ENCODE measurements at regions not wholly inside any gene's neighbourhood (a gene's known extent, or its start where the extent isn't known, plus 50 kb on each side); places are given as distances from the start of the nearest gene placed in this dataset.

DNA sequence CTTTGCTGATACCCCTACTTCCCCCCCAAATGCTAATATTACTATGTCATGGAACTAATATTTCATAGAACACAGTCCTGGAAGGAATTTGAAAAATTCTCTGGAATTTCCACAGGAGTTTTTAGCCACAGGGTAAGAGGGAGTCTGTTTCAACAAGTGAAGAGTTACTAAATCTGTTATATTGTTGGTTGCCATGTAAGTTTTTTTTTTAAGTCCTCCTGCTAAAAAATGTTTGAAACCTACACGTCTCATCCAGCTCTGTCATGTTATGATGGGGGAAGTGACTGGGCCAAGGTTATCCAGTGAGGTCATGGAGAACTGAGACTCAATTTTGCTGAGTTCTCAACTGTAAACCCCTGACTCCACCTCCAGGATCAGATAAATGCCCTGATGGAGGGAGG lies 60.8 kb upstream of the USP24 start:
- Histone ChIP-seq H3K27me3 (no peaks in the 10 kb centered on the region), H3K4me3 (no peak overlapping the region), H3K4me1 (peaks cover 0 to 16% of the 10 kb centered on the region in 2 donors), H3K36me3 (no peaks in the 10 kb centered on the region), H3K9me3 (no peaks in the 10 kb centered on the region), H3K27ac (peak overlapping the region in 1 of 2 donors; percentile 0)
- no peak for DNase-seq (ENCODE audit: low spot score)
- TF ChIP-seq, protein P1, sequence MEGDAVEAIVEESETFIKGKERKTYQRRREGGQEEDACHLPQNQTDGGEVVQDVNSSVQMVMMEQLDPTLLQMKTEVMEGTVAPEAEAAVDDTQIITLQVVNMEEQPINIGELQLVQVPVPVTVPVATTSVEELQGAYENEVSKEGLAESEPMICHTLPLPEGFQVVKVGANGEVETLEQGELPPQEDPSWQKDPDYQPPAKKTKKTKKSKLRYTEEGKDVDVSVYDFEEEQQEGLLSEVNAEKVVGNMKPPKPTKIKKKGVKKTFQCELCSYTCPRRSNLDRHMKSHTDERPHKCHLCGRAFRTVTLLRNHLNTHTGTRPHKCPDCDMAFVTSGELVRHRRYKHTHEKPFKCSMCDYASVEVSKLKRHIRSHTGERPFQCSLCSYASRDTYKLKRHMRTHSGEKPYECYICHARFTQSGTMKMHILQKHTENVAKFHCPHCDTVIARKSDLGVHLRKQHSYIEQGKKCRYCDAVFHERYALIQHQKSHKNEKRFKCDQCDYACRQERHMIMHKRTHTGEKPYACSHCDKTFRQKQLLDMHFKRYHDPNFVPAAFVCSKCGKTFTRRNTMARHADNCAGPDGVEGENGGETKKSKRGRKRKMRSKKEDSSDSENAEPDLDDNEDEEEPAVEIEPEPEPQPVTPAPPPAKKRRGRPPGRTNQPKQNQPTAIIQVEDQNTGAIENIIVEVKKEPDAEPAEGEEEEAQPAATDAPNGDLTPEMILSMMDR (IDR thresholded peaks at IDR 0.05), result no peak

DNA sequence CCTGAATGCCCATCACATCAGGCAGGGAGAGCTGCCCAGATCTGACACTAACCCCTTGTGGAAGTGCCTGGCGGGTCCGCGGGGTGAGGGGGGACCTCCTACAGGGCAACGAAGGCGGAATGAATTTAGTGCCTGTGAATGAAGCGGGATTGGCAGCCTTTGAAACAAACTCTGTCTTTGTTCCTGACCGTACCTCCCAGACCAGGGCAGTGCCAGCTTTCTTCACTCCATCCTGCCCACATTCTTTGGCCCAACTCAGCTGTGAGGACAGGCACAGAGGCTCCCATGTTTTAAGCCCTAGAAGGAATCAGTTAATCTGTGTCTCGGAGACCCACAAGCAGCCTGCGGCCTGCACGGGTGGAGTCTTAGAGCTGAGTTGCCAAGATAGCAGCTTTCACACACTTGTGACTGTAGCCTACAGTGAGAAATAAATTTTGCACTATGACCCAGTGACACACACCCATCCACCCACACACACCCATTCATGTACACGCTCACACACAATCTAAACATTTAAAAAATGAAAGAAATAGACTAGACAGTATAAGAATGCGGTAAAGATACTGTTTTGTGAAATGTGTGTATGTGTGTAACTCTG lies 60.1 kb upstream of the USP24 start:
- Histone ChIP-seq H3K9me3 (no peaks in the 10 kb centered on the region), H3K36me3 (no peaks in the 10 kb centered on the region), H3K27me3 (no peaks in the 10 kb centered on the region), H3K27ac (no peak overlapping the region), H3K4me3 (no peak overlapping the region), H3K4me1 (peaks cover 0 to 16% of the 10 kb centered on the region in 2 donors)
- TF ChIP-seq, protein P1 (IDR thresholded peaks at IDR 0.05), result no peak
- no peak for DNase-seq (ENCODE audit: low spot score)

DNA sequence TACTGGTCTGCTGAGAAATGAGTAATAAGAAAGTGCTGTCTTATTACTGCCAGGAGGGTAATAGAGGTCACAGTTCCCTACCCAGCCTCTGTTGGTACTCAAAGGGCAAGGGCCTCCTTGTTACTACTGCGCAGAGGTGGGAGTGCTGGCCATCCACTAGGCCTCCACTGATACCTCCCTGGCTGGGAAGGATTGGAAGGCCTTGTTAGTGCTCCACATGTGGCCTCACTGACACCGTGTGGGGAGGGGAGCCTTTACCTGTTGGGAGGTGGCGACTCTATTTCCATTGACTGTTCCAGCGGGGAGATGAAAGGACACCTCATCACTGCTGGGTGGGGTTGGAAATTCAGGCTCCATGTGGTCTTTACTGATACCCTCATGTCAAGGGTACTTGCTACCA lies 57.8 kb upstream of the USP24 start:
- H3K4me3 ChIP-seq, result no peak overlapping the region
- no peak for DNase-seq (ENCODE audit: low spot score)
- H3K27me3 ChIP-seq, result no peaks in the 10 kb centered on the region
- TF ChIP-seq, protein P1 (IDR thresholded peaks at IDR 0.05), result no peak
- H3K36me3 ChIP-seq, result no peaks in the 10 kb centered on the region
- H3K27ac ChIP-seq, result no peak overlapping the region
- peaks cover 0 to 11% of the 10 kb centered on the region in 2 donors for H3K9me3 ChIP-seq
- peaks cover 0 to 16% of the 10 kb centered on the region in 2 donors for H3K4me1 ChIP-seq
